NCI-H1436 treated with DMSO at 0.1 percent for 48 hours (cell line): ENCODE measurements at regions not wholly inside any gene's neighbourhood (a gene's known extent, or its start where the extent isn't known, plus 50 kb on each side); places are given as distances from the start of the nearest gene placed in this dataset.
A peak's percentile ranks its signal among the peaks of the same experiment; 100 is the strongest.

Source experiments
- DNase-seq: peaks from one replicate; lab custom pipeline; 2025; lab: John Stamatoyannopoulos, UW

- DNase-seq = no peak
Measured at GRCh38 chr7:25949736-25950487, 202.1 kb upstream of the NFE2L3 start.

- peak; percentile 66 for DNase-seq
Measured at GRCh38 chr7:25950488-25951413, 201.2 kb upstream of the NFE2L3 start.

GRCh38 chr7:25951414-25952260 lies 200.4 kb upstream of the NFE2L3 start:
- no peak for DNase-seq

DNA sequence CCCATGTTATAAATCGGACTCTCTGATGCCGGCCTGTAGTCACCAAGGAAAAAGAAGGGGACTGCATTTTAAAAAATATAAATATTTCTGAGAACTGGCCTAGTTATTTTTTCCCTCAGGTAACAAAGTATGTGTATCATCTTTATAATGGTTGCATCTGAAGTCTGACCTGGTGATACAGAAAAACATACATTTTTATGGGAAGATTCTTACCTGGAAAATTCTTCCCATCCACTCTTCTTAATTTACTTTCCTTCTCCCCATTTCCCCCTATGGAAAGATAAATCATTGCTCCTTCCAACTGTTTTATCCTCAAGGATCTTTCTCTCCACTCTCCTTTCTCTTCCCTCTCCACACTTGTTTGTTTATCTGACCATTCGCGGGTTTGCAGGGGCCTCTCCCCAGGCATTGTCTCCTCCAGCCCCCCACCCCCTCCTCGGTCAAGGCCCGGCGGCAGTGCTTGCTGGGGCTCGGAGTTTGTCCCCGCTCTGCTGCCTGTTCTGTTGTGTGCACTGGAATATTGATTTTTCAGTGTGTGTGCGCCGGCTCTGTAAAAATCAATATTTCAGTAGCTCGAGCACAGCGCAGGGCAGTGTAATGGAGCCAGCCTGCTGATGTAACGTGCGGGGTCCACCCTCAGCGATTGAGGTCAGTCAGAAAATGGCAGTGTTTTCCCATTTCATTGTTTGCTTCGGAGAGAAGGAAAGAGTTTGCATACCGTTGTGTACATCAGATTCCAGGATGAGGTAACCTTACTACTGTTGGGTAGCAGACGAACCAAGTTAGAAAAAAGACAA lies 199.5 kb upstream of the NFE2L3 start:
- DNase-seq = no peak

DNA sequence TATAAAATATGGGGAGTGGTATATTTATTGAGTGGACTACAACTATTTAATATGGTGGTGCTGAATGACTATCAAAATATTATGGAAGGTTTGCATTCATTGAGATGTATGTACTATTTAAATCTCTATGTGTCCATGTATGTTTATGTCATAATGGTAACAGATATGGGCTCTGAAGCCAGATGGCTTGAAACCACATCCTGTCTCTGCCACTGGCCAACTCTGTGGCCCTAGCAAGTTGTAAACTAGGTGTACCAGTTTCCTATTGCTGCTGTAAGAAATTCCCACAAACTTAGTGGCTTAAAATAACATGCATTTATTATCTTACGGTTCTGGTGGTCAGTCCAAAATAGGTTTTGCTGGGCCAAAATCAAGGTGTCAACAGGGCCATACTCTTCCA lies 198.1 kb upstream of the NFE2L3 start:
- DNase-seq = no peak

GRCh38 chr7:25954395-25954794 lies 197.6 kb upstream of the NFE2L3 start:
- no peak for DNase-seq

DNA sequence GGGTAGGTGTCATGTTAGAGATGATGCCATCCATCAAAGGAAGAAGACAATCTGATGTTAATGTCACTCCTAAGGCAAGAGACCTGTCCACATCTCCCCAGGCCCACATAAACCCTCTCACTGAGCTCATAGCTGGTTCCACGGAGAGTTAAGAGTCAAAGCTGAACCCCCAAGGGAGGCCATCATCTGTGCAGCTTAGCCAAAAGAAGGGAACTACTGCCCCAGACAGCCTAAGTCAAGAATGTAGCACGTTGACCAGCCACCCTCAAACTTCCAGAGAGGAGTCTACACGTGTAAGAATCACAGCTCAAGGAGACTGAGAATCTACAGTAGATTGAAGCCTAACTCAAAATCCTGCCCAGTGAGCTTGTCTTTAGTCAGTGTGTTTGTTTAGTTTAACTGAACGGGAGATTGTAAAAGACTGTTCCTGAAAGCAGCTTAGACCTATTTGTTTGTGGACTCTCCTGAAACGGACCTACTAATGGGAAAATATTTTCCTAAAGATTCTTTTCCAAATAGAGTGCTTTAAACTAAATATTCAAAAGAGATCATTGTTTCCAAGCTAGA lies 192.7 kb upstream of the NFE2L3 start:
- no peak for DNase-seq

GRCh38 chr7:25963733-25964132 lies 188.3 kb upstream of the NFE2L3 start:
- DNase-seq = no peak

GRCh38 chr7:25964483-25964991 lies 187.5 kb upstream of the NFE2L3 start:
- DNase-seq = no peak

GRCh38 chr7:25965405-25966123 lies 186.4 kb upstream of the NFE2L3 start:
- DNase-seq = no peak

DNA sequence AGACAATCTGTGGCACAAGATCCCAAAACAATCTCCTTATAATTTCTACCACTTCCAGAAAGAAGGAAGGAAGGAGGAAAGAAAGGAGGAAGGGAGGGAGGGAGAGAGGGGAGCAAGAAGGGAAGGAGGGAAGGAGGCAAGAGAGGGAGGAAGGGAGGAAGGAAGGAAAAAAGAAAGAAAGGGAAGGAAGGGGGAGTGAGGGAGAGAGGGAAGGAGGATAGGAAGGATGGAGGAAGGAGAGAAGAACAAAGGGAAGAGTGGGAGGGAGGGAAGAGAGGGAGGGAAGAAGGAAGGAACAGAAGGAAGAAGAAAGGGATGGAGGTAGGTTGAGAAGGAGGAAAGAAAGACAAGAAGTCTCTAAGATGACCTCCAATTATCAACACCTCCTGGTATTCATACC lies 185.5 kb upstream of the NFE2L3 start:
- no peak for DNase-seq

DNA sequence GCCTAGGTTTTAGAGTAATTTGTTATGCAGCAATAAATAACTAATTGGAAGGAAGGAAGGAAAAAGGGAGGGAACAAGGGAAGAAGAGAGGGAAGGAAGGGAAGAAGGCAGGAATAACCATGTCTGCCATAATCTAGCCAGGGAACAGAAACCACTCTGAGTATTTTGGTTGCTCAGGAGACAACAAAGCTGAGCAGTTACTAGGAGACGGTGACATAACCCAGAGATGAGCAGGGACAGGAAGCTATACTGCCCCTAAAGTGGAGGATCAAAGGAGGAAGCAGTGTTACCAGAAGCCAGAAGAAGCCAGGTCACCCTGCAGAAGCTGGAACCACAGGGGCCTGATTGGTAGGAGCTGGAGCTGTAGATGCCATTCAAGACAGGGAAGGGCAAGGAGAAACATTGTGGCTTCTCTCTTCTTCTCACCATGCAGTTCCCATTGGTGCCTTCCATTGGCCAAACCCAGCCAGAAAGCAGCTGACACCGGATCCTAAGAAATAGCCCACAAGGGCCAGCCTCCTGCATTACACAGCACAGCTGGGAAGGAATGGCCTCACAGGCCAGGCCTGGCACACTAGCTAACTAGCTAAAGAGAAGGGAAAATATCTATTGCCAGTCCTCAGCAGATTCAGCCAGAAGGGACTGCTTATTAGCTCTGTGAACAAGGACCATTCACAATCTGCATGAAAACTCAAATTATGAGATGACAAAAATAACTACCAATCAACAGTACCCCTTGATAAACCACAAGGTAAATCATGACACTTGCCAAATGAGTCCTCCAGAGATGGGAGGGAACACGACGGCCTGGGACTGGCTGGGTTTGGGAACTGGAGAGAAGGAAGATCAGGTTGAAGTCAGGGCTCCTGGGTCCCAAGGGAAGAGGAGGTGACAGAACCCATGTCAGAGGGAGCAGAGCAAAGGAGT lies 184.5 kb upstream of the NFE2L3 start:
- DNase-seq = no peak

- no peak for DNase-seq
Measured at GRCh38 chr7:25968205-25968993, 183.6 kb upstream of the NFE2L3 start.

- no peak for DNase-seq
Measured at GRCh38 chr7:25970356-25970755, 181.6 kb upstream of the NFE2L3 start.

GRCh38 chr7:25970911-25971310 lies 181.1 kb upstream of the NFE2L3 start:
- no peak for DNase-seq

- no peak for DNase-seq
Measured at GRCh38 chr7:25976630-25977029, 175.4 kb upstream of the NFE2L3 start.

- DNase-seq = no peak
Measured at GRCh38 chr7:25978466-25978865, 173.5 kb upstream of the NFE2L3 start.

DNA sequence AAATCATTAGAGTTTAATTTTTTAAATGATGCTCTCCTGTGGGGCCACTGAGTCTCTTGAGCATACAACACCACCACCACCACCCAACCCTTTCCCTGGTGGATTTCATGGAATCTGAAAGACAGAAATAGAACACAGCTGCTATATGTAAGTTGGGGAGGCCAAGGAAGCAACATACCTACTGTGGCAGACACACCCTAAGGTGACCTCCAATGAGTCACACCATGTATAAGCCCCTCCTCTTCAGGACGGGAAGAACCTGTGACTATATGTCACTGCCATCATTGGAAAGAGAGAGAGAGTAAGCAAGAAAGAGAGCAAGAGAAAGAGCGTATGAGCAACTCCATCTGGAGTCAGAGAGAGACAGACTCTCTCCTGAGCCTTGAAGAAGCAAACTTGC lies 172.4 kb upstream of the NFE2L3 start:
- no peak for DNase-seq
